Ovary (tissue), 7 donors: ENCODE measurements at regions not wholly inside any gene's neighbourhood (a gene's known extent, or its start where the extent isn't known, plus 50 kb on each side); places are given as distances from the start of the nearest gene placed in this dataset.

ENCODE experiments used
- DNase-seq, 5 donors: peaks; one replicate each; pipeline ENCODE4 v3.0.0-alpha.2; 2019 to 2020
- H3K27ac ChIP-seq, 2 donors: fragments of 200-600 bp; one replicate each; pipeline versions ENCODE4 v1.5.1 to v1.8.0; 2019 to 2022
- H3K27me3 ChIP-seq: fragments of 200-600 bp; one replicate; pipeline ENCODE4 v1.8.0; 2022
- H3K36me3 ChIP-seq: fragments of 200-600 bp; sonication (generic); one replicate; pipeline ENCODE4 v1.5.1; 2019
- H3K4me1 ChIP-seq: one replicate; pipeline ENCODE4 v1.8.1; 2013; ENCODE audit warnings: mild to moderate bottlenecking, moderate library complexity; ENCODE audit not compliant: insufficient read depth
- H3K4me3 ChIP-seq: fragments of 200-600 bp; sonication (generic); one replicate; pipeline ENCODE4 v1.5.1; 2017
- H3K9me3 ChIP-seq, 2 donors: fragments of 200-600 bp in 1 of 2; sonication (generic) in 1 of 2; one replicate each; pipeline versions ENCODE4 v1.5.1 to v1.8.1; 2013 to 2019; ENCODE audit warnings: mild to moderate bottlenecking in 1 of 2, moderate library complexity in 1 of 2
- EP300 ChIP-seq: sonication (generic); formaldehyde crosslinking; IDR thresholded peaks from one replicate; pipeline ENCODE4 v1.6.1; 2017; ENCODE audit warnings: antibody characterized with exemption
- POLR2A ChIP-seq: fragments of 450-650 bp; IDR thresholded peaks from one replicate; pipeline ENCODE4 v1.6.1; 2017; ENCODE audit warnings: antibody characterized with exemption, mild to moderate bottlenecking, moderate library complexity
- WGBS, 3 donors: extraction: QIAGEN DNeasy Blood & Tissue Kit in 1 of 3; methylation state at CpG; one replicate each; pipeline versions ENCODE4 v1.1.5 to v1.1.7; 2013 to 2017; 5-methylcytosine and 5-hydroxymethylcytosine counted together
- intact Hi-C, 4 donors: fragments of 100-400 bp; cut with DNase I; formaldehyde crosslinking; loops; one replicate each; pipeline versions ENCODE4 v1.11.0 to v1.15.1; 2022 to 2023
- TF ChIP-seq, protein P1 (sequence below), 3 donors: fragments of 450-650 bp in 2 of 3; fragments of 200-600 bp in 1 of 3; IDR thresholded peaks; one replicate each; pipeline versions ENCODE4 v1.5.1 to v1.8.0; 2016 to 2022; ENCODE audit warnings: antibody characterized with exemption in 3 of 3, mild to moderate bottlenecking in 1 of 3
- donor health status: DM: no; HTN: no; CAD: no; lungs with moderate emphysema.
- donor health status: DM: no; HTN: no; CAD: no.
- donor health status: Bipolar disorder and iron deficiency.
- donor health status: DM: no; HTN: no; CAD: no.
- donor health status: DM: yes; HTN: yes; CAD: no.

DNA sequence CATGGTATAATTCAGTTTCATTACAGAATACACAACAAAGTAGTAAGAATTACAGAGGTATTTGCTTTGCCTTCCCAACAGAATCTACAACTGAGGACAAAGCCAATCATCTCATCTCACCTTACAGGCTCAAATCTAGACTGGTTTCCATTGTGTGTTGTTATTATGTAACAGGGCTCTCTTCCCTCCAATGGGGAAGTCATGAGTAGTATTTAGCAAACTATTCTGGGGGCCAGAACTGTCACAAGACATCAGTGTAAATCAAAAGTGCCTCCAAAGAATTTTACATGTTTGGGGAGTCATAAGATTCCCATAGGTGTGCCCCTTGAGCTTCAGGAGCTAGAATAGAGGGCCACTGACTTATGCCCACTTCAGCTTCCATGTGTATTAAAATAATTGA is 187.0 kb upstream of the EDNRB start:
- intact Hi-C loops, result no loop called here
- Histone ChIP-seq H3K4me1 (peaks cover 1% of the 10 kb centered on the region), H3K36me3 (no peaks in the 10 kb centered on the region), H3K4me3 (no peak overlapping the region), H3K27ac (no peak overlapping the region), H3K27me3 (no peaks in the 10 kb centered on the region), H3K9me3 (no peaks in the 10 kb centered on the region)
- no peak for DNase-seq
- TF ChIP-seq EP300, result no peak
- TF ChIP-seq POLR2A, result no peak
- TF ChIP-seq, protein P1, sequence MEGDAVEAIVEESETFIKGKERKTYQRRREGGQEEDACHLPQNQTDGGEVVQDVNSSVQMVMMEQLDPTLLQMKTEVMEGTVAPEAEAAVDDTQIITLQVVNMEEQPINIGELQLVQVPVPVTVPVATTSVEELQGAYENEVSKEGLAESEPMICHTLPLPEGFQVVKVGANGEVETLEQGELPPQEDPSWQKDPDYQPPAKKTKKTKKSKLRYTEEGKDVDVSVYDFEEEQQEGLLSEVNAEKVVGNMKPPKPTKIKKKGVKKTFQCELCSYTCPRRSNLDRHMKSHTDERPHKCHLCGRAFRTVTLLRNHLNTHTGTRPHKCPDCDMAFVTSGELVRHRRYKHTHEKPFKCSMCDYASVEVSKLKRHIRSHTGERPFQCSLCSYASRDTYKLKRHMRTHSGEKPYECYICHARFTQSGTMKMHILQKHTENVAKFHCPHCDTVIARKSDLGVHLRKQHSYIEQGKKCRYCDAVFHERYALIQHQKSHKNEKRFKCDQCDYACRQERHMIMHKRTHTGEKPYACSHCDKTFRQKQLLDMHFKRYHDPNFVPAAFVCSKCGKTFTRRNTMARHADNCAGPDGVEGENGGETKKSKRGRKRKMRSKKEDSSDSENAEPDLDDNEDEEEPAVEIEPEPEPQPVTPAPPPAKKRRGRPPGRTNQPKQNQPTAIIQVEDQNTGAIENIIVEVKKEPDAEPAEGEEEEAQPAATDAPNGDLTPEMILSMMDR (IDR thresholded peaks at IDR 0.05), result no peak

DNA sequence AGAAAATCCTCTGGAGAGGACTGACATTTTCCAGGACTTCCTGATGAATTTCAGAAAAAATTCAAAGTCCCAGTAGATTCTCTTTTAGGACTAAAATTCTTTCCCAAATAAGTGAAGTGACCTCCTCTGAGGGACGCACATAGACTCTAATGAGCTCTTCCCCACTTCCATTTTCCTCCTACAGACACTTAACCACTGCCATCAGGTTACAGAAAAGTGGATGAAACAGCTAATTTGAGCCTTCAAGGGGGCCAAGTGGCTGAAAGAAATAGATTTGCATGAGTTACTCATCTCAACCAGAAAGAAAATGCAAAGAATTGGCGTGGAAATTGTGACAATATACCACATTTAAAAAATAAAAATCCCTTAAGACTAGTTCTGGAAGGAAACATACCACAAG is 185.3 kb upstream of the EDNRB start:
- Histone ChIP-seq H3K36me3 (no peaks in the 10 kb centered on the region), H3K4me1 (peaks cover 1% of the 10 kb centered on the region), H3K27ac (no peak overlapping the region), H3K9me3 (no peaks in the 10 kb centered on the region), H3K27me3 (no peaks in the 10 kb centered on the region), H3K4me3 (no peak overlapping the region)
- WGBS, 3 donors, result 92 to 98% (median 95%) methylated on average over 2 of the region's 2 CpGs
- TF ChIP-seq POLR2A (no peak), EP300 (no peak)
- TF ChIP-seq, protein P1 (IDR thresholded peaks at IDR 0.05), result no peak
- intact Hi-C loops, result no loop called here
- DNase-seq, result no peak

DNA sequence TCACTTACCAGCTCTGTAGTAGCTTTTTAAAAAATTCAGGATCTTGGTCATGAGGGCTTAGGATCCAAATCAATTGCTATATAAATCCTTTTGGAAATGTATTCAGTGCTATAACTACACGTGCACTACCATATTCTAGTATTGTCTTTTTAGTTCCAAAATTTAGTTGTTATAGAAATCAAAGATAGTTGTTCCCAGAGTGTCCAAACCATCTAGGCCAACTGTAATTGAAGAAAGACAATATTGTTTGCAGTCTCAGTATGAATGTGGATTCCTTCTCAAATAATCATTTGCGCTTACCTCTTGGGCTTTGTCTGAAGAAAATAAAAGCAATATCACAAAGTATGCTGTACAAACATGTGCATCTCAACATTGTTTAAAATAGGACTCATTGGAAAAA is 184.1 kb upstream of the EDNRB start:
- Histone ChIP-seq H3K36me3 (no peaks in the 10 kb centered on the region), H3K27me3 (no peaks in the 10 kb centered on the region), H3K4me1 (peaks cover 1% of the 10 kb centered on the region), H3K4me3 (no peak overlapping the region), H3K9me3 (no peaks in the 10 kb centered on the region), H3K27ac (no peak overlapping the region)
- no peak for DNase-seq
- TF ChIP-seq POLR2A (no peak), EP300 (no peak)
- TF ChIP-seq, protein P1 (IDR thresholded peaks at IDR 0.05), result no peak
- WGBS, 3 donors, result 85 to 86% (median 86%) methylated on average over 2 of the region's 2 CpGs
- intact Hi-C loops, result no loop called here

DNA sequence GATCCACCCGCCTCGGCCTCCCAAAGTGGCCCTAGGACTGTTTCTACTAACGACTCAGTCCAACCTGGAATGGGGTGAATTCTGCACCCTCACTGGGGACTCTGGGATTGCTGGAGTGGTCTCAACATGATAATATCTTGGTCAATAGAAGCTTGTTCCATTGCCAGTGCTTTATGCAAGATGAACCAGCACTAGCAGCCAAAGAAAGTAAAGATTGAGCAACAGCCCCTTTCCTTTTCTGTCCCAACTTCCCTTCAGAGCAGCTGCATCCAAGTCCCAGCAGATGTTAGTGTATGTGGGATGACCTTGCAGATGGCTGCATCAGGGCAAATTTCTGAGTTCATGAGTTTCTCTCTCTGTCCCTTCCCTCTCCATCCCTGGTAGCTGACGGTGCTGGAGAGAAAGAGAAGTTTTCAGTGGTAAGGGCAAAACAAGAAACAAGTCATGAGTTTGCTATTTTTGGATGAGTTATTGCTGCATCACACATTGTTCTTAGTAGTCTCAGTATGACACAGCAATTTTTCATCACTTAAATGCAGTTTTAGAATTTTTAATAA is 183.6 kb upstream of the EDNRB start:
- Histone ChIP-seq H3K36me3 (no peaks in the 10 kb centered on the region), H3K4me1 (peaks cover 1% of the 10 kb centered on the region), H3K9me3 (no peaks in the 10 kb centered on the region), H3K4me3 (no peak overlapping the region), H3K27me3 (no peaks in the 10 kb centered on the region), H3K27ac (no peak overlapping the region)
- TF ChIP-seq EP300, result no peak
- TF ChIP-seq, protein P1 (IDR thresholded peaks at IDR 0.05), result no peak
- TF ChIP-seq POLR2A, result no peak
- WGBS, 3 donors, result 73 to 77% (median 73%) methylated on average over 4 of the region's 4 CpGs
- no peak for DNase-seq
- intact Hi-C loops, result no loop called here

DNA sequence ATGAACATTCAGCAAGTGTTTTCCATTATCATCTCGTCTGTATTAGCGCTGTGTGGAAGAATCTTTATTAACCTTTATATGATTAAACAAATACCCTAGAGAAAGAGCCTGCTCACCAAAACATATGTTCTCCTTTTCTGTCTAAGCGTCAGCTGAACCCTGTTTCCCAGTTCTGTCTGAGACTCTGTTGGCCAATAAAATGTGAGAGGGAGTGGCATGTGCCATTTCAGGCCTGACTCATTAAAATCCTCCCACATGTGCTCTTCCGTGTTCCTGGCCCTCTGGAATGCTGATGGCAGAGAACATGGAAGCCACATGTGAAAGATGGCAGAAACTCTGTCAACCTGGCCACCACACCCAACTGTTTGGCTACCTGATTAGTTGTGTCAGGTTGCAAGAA is 181.9 kb upstream of the EDNRB start:
- intact Hi-C loops, result no loop called here
- Histone ChIP-seq H3K9me3 (no peaks in the 10 kb centered on the region), H3K27ac (no peak overlapping the region), H3K36me3 (no peaks in the 10 kb centered on the region), H3K27me3 (no peaks in the 10 kb centered on the region), H3K4me1 (peaks cover 1% of the 10 kb centered on the region), H3K4me3 (no peak overlapping the region)
- 73 to 85% (median 75%) methylated on average over 4 of the region's 4 CpGs for WGBS, 3 donors
- no peak for TF ChIP-seq POLR2A
- no peak for TF ChIP-seq EP300
- TF ChIP-seq, protein P1 (IDR thresholded peaks at IDR 0.05), result no peak
- DNase-seq, result no peak
